Suprapubic skin (tissue), 4 donors: ENCODE measurements at regions not wholly inside any gene's neighbourhood (a gene's known extent, or its start where the extent isn't known, plus 50 kb on each side); places are given as distances from the start of the nearest gene placed in this dataset.

Experiments
- DNase-seq, 2 donors: peaks; one replicate each; pipeline ENCODE4 v3.0.0-alpha.2; 2019; ENCODE audit warnings: low spot score in 2 of 2
- H3K27ac ChIP-seq: fragments of 200-600 bp; sonication (generic); one replicate; pipeline ENCODE4 v1.5.1; 2019
- H3K27me3 ChIP-seq: fragments of 200-600 bp; sonication (generic); one replicate; pipeline ENCODE4 v1.5.1; 2019
- H3K36me3 ChIP-seq: fragments of 200-600 bp; sonication (generic); one replicate; pipeline ENCODE4 v1.5.1; 2019
- H3K4me1 ChIP-seq: fragments of 200-600 bp; sonication (generic); one replicate; pipeline ENCODE4 v1.5.1; 2019
- H3K4me3 ChIP-seq: fragments of 200-600 bp; sonication (generic); one replicate; pipeline ENCODE4 v1.5.1; 2019; ENCODE audit warnings: mild to moderate bottlenecking
- H3K9me3 ChIP-seq: fragments of 200-600 bp; sonication (generic); one replicate; pipeline ENCODE4 v1.5.1; 2019
- CTCF ChIP-seq, 2 donors: fragments of 200-600 bp in 1 of 2; fragments of 450-650 bp in 1 of 2; sonication (generic) in 1 of 2; IDR thresholded peaks; one replicate each; pipeline ENCODE4 v1.5.1; 2016 to 2019; ENCODE audit warnings: antibody characterized with exemption in 2 of 2, mild to moderate bottlenecking in 1 of 2, moderate library complexity in 1 of 2
- EP300 ChIP-seq: sonication (generic); formaldehyde crosslinking; IDR thresholded peaks from one replicate; pipeline ENCODE4 v1.6.1; 2017; ENCODE audit warnings: antibody characterized with exemption
- POLR2A ChIP-seq, 2 donors: fragments of 450-650 bp; IDR thresholded peaks; one replicate each; pipeline ENCODE4 v1.6.1; 2017; ENCODE audit warnings: antibody characterized with exemption in 2 of 2, mild to moderate bottlenecking in 2 of 2, moderate library complexity in 2 of 2
- POLR2AphosphoS5 ChIP-seq, 3 donors: sonication (generic); formaldehyde crosslinking; IDR thresholded peaks; one replicate each; pipeline ENCODE4 v1.6.1; 2017; ENCODE audit warnings: antibody characterized with exemption in 3 of 3
- WGBS: methylation state at CpG from one replicate; pipeline ENCODE4 v1.1.5; 2018; 5-methylcytosine and 5-hydroxymethylcytosine counted together

GRCh38 chr3:117137065-117137464 is 427.5 kb downstream of the TUSC7 start:
- H3K9me3 ChIP-seq = no peaks in the 10 kb centered on the region
- 91% methylated on average over 1 of the region's 1 CpG for WGBS
- H3K36me3 ChIP-seq = no peaks in the 10 kb centered on the region

GRCh38 chr3:117139681-117140080 is 430.1 kb downstream of the TUSC7 start:
- WGBS = 90% methylated on average over 2 of the region's 2 CpGs
- Histone ChIP-seq H3K36me3 (no peaks in the 10 kb centered on the region), H3K27ac (no peak overlapping the region), H3K27me3 (no peaks in the 10 kb centered on the region), H3K4me1 (peaks cover under 1% of the 10 kb centered on the region), H3K9me3 (no peaks in the 10 kb centered on the region), H3K4me3 (no peak overlapping the region)
- no peak for DNase-seq
- TF ChIP-seq EP300 (no peak), POLR2AphosphoS5 (IDR thresholded peaks at IDR 0.05) (no peak), CTCF (IDR thresholded peaks at IDR 0.05) (no peak), POLR2A (IDR thresholded peaks at IDR 0.05) (no peak)

More at GRCh38 chr3:117137065-117137464, 427.5 kb downstream of the TUSC7 start:
- TF ChIP-seq POLR2A (IDR thresholded peaks at IDR 0.05) = no peak
- TF ChIP-seq POLR2AphosphoS5 (IDR thresholded peaks at IDR 0.05) = no peak
- TF ChIP-seq CTCF (IDR thresholded peaks at IDR 0.05) = no peak
- TF ChIP-seq EP300 = no peak
- Histone ChIP-seq H3K4me3 (no peak overlapping the region), H3K4me1 (no peaks in the 10 kb centered on the region), H3K27ac (no peak overlapping the region), H3K27me3 (no peaks in the 10 kb centered on the region)
- no peak for DNase-seq

- H3K27me3 ChIP-seq = no peaks in the 10 kb centered on the region
- no peak for TF ChIP-seq EP300
- TF ChIP-seq POLR2AphosphoS5 (IDR thresholded peaks at IDR 0.05) = no peak
- TF ChIP-seq POLR2A (IDR thresholded peaks at IDR 0.05) = no peak
- no peak for TF ChIP-seq CTCF (IDR thresholded peaks at IDR 0.05)
- no peaks in the 10 kb centered on the region for H3K36me3 ChIP-seq
- H3K4me3 ChIP-seq = no peak overlapping the region
- H3K9me3 ChIP-seq = no peaks in the 10 kb centered on the region
- peaks cover 8% of the 10 kb centered on the region for H3K4me1 ChIP-seq
- no peak for DNase-seq
- no peak overlapping the region for H3K27ac ChIP-seq
These were observed 432.2 kb downstream of the TUSC7 start for GRCh38 chr3:117141812-117142211.

GRCh38 chr3:117144853-117145252 is 435.3 kb downstream of the TUSC7 start:
- no peak overlapping the region for H3K27ac ChIP-seq
- no peaks in the 10 kb centered on the region for H3K9me3 ChIP-seq
- 11% methylated on average over 5 of the region's 5 CpGs for WGBS
- H3K27me3 ChIP-seq = no peaks in the 10 kb centered on the region
- no peak overlapping the region for H3K4me3 ChIP-seq
- TF ChIP-seq POLR2A (IDR thresholded peaks at IDR 0.05) (no peak), CTCF (IDR thresholded peaks at IDR 0.05) (no peak), EP300 (no peak), POLR2AphosphoS5 (IDR thresholded peaks at IDR 0.05) (no peak)
- no peak for DNase-seq
- H3K36me3 ChIP-seq = no peaks in the 10 kb centered on the region
- peaks cover 8% of the 10 kb centered on the region for H3K4me1 ChIP-seq

- DNase-seq = no peak
- no peak for TF ChIP-seq POLR2AphosphoS5 (IDR thresholded peaks at IDR 0.05)
- TF ChIP-seq POLR2A (IDR thresholded peaks at IDR 0.05) = no peak
- no peak for TF ChIP-seq CTCF (IDR thresholded peaks at IDR 0.05)
- TF ChIP-seq EP300 = no peak
- H3K9me3 ChIP-seq = no peaks in the 10 kb centered on the region
- WGBS = 31% methylated on average over 2 of the region's 2 CpGs
- no peaks in the 10 kb centered on the region for H3K36me3 ChIP-seq
- peaks cover 8% of the 10 kb centered on the region for H3K4me1 ChIP-seq
- H3K4me3 ChIP-seq = no peak overlapping the region
- H3K27me3 ChIP-seq = no peaks in the 10 kb centered on the region
- H3K27ac ChIP-seq = no peak overlapping the region
These were observed 436.1 kb downstream of the TUSC7 start for GRCh38 chr3:117145677-117146076.
